H1 (cell line): ENCODE measurements at regions not wholly inside any gene's neighbourhood (a gene's known extent, or its start where the extent isn't known, plus 50 kb on each side); places are given as distances from the start of the nearest gene placed in this dataset.

ENCODE experiments used
- CTCF ChIA-PET: fragments of 300-600 bp; sonication (Branson Sonifier 250); formaldehyde crosslinking; loops from one replicate; lab custom pipeline; 2021; ENCODE audit not compliant: partially characterized antibody; lab: Charles Lee
- POLR2A ChIA-PET: fragments of 300-600 bp; sonication (Branson Sonifier 250); formaldehyde crosslinking; loops from one replicate; lab custom pipeline; 2021; ENCODE audit warnings: inconsistent platforms; ENCODE audit not compliant: partially characterized antibody; lab: Charles Lee
- DNase-seq, 2 experiments: peaks; one replicate each; pipeline versions ENCODE4 v3.0.0 to v3.0.0-alpha.2; 2010 to 2022; ENCODE audit warnings: low spot score in 2 of 2, low read depth in 1 of 2, mixed read lengths in 1 of 2
- FAIRE-seq: peaks from 2 replicates; lab custom pipeline; 2011; peaks lifted over from hg19 to GRCh38; lab: Jason Lieb, UNC
- H2AFZ ChIP-seq: 2 replicates; pipeline ENCODE4 v1.8.1; 2012; ENCODE audit warnings: low read length, inconsistent platforms
- H2AK5ac ChIP-seq: 2 replicates; pipeline ENCODE4 v1.6.1; 2013; ENCODE audit warnings: low read depth, low read length
- H2BK120ac ChIP-seq: replicated peaks from 2 replicates; pipeline ENCODE3; 2013; ENCODE audit warnings: low read depth, low read length, inconsistent platforms
- H2BK12ac ChIP-seq: 2 replicates; pipeline ENCODE4 v1.6.1; 2013; ENCODE audit warnings: low read depth, low read length
- H2BK15ac ChIP-seq: 2 replicates; pipeline ENCODE4 v1.6.1; 2013; ENCODE audit warnings: low read length
- H2BK20ac ChIP-seq: 2 replicates; pipeline ENCODE4 v1.6.1; 2013; ENCODE audit warnings: low read length
- H2BK5ac ChIP-seq: 2 replicates; pipeline ENCODE4 v1.6.1; 2013; ENCODE audit warnings: low read depth, low read length
- H3K14ac ChIP-seq: 2 replicates; pipeline ENCODE4 v1.6.1; 2013; ENCODE audit warnings: inconsistent platforms; ENCODE audit not compliant: insufficient read length
- H3K18ac ChIP-seq: 2 replicates; pipeline ENCODE4 v1.6.1; 2013; ENCODE audit warnings: low read length; ENCODE audit errors: extremely low read depth
- H3K23ac ChIP-seq: 2 replicates; pipeline ENCODE4 v1.6.1; 2013; ENCODE audit warnings: inconsistent platforms; ENCODE audit not compliant: insufficient read length
- H3K23me2 ChIP-seq: 2 replicates; pipeline ENCODE4 v1.6.1; 2013; ENCODE audit warnings: low read depth, low read length
- H3K27ac ChIP-seq: 2 replicates; pipeline ENCODE4 v1.6.1; 2011; ENCODE audit warnings: low read depth, low read length, inconsistent platforms
- H3K27me3 ChIP-seq, 4 experiments: replicated peaks in 1 of 4; 1 replicate in 1 of 4; 2 replicates in 3 of 4; pipeline versions ENCODE4 v1.6.1 to v1.8.1; 2011 to 2013; ENCODE audit warnings: low read length in 3 of 4, mild to moderate bottlenecking in 3 of 4, inconsistent platforms in 2 of 4, mixed read lengths in 2 of 4, moderate library complexity in 1 of 4; ENCODE audit not compliant: control insufficient read depth in 3 of 4, insufficient read depth in 3 of 4; ENCODE audit errors: extremely low read depth in 1 of 4
- H3K36me3 ChIP-seq, 4 experiments: 2 replicates each; pipeline versions ENCODE4 v1.6.1 to v1.8.1; 2011 to 2013; ENCODE audit warnings: mild to moderate bottlenecking in 4 of 4, low read length in 3 of 4, moderate library complexity in 2 of 4, control low read depth in 1 of 4, inconsistent platforms in 1 of 4; ENCODE audit not compliant: insufficient read depth in 4 of 4, control insufficient read depth in 2 of 4
- H3K4ac ChIP-seq: replicated peaks from 2 replicates; pipeline ENCODE3; 2013; ENCODE audit warnings: low read length, low read depth, mixed read lengths, inconsistent platforms; ENCODE audit not compliant: insufficient read length
- H3K4me1 ChIP-seq, 4 experiments: replicated peaks in 1 of 4; 1 replicate in 1 of 4; 2 replicates in 3 of 4; pipeline versions ENCODE4 v1.6.1 to v1.8.1; 2011 to 2013; ENCODE audit warnings: low read length in 3 of 4, inconsistent platforms in 2 of 4, mixed read lengths in 1 of 4; ENCODE audit not compliant: insufficient read depth in 4 of 4, control insufficient read depth in 3 of 4
- H3K4me2 ChIP-seq, 2 experiments: 2 replicates each; pipeline versions ENCODE4 v1.6.1 to v1.8.1; 2011 to 2013; ENCODE audit warnings: low read depth in 2 of 2, low read length in 2 of 2, control low read depth in 1 of 2, inconsistent platforms in 1 of 2, mild to moderate bottlenecking in 1 of 2; ENCODE audit not compliant: insufficient read depth in 1 of 2
- H3K4me3 ChIP-seq, 4 experiments: fragments of 200-600, 300-600 bp in 1 of 4; sonication (generic), shearing (Covaris generic), sonication (Bioruptor Twin) in 1 of 4; 2 replicates each; pipeline versions ENCODE4 v1.5.1 to v1.8.1; 2011 to 2016; ENCODE audit warnings: low read length in 4 of 4, low read depth in 3 of 4, control low read depth in 2 of 4, inconsistent platforms in 2 of 4, mild to moderate bottlenecking in 2 of 4, mixed read lengths in 1 of 4, moderate library complexity in 1 of 4; ENCODE audit not compliant: insufficient read depth in 2 of 4; ENCODE audit errors: extremely low read depth in 1 of 4
- H3K56ac ChIP-seq: replicated peaks from 2 replicates; pipeline ENCODE3; 2013; ENCODE audit warnings: low read depth, mild to moderate bottlenecking, mixed read lengths, low read length, inconsistent platforms; ENCODE audit not compliant: insufficient read length
- H3K79me1 ChIP-seq: 2 replicates; pipeline ENCODE4 v1.6.1; 2013; ENCODE audit warnings: low read depth, low read length, control low read depth
- H3K79me2 ChIP-seq, 2 experiments: 2 replicates each; pipeline versions ENCODE4 v1.6.1 to v1.8.1; 2012 to 2013; ENCODE audit warnings: low read length in 2 of 2, mild to moderate bottlenecking in 2 of 2, inconsistent platforms in 1 of 2; ENCODE audit not compliant: insufficient read depth in 2 of 2, control insufficient read depth in 1 of 2
- H3K9ac ChIP-seq, 4 experiments: replicated peaks in 1 of 4; 1 replicate in 1 of 4; 2 replicates in 3 of 4; pipeline versions ENCODE4 v1.6.1 to v1.8.1; 2011 to 2013; ENCODE audit warnings: low read depth in 3 of 4, low read length in 3 of 4, control low read depth in 2 of 4, mild to moderate bottlenecking in 2 of 4, moderate library complexity in 2 of 4, inconsistent platforms in 1 of 4; ENCODE audit errors: extremely low read depth in 1 of 4
- H3K9me3 ChIP-seq, 2 experiments: 2 replicates each; pipeline versions ENCODE4 v1.6.1 to v1.8.1; 2012 to 2013; ENCODE audit warnings: mild to moderate bottlenecking in 2 of 2, moderate library complexity in 2 of 2, control low read depth in 1 of 2, inconsistent platforms in 1 of 2, low read depth in 1 of 2, low read length in 1 of 2, mixed read lengths in 1 of 2; ENCODE audit not compliant: insufficient read depth in 2 of 2
- H4K20me1 ChIP-seq, 2 experiments: replicated peaks in 1 of 2; 2 replicates each; pipeline versions ENCODE3 to v1.8.1; 2011 to 2013; ENCODE audit warnings: inconsistent platforms in 2 of 2, low read length in 2 of 2, mild to moderate bottlenecking in 1 of 2; ENCODE audit not compliant: insufficient read depth in 2 of 2, control insufficient read depth in 1 of 2
- H4K5ac ChIP-seq: 2 replicates; pipeline ENCODE4 v1.6.1; 2013; ENCODE audit warnings: low read length, low read depth, mixed read lengths, inconsistent platforms; ENCODE audit not compliant: insufficient read length
- H4K8ac ChIP-seq: 2 replicates; pipeline ENCODE4 v1.8.0; 2013; ENCODE audit warnings: mild to moderate bottlenecking, moderate library complexity, low read length, inconsistent platforms; ENCODE audit not compliant: insufficient read depth; ENCODE audit errors: extremely low read depth
- H4K91ac ChIP-seq: replicated peaks from 2 replicates; pipeline ENCODE3; 2013; ENCODE audit warnings: low read length, mixed read lengths, inconsistent platforms; ENCODE audit not compliant: insufficient read length
- CHD1 ChIP-seq: IDR thresholded peaks from 2 replicates; pipeline ENCODE4 v1.6.1; 2012; ENCODE audit warnings: low read depth, low read length, improper control_type of control experiment
- CHD2 ChIP-seq: IDR thresholded peaks from 2 replicates; pipeline ENCODE4 v1.6.1; 2012; ENCODE audit warnings: low read length, improper control_type of control experiment
- CTCF ChIP-seq, 3 experiments: IDR thresholded peaks; 1 replicate in 2 of 3; 2 replicates in 1 of 3; pipeline versions ENCODE4 v1.5.1 to v1.6.1; 2011; ENCODE audit warnings: low read length in 3 of 3, mild to moderate bottlenecking in 3 of 3, inconsistent platforms in 2 of 3, low read depth in 1 of 3, moderate library complexity in 1 of 3; ENCODE audit not compliant: insufficient read depth in 1 of 3; ENCODE audit errors: control extremely low read depth in 1 of 3
- EZH2 ChIP-seq: fragments of 200-600 bp; sonication (generic); IDR thresholded peaks from 2 replicates; pipeline ENCODE4 v1.7.1; 2012; ENCODE audit warnings: low read depth, mild to moderate bottlenecking, moderate library complexity, low read length, inconsistent platforms; ENCODE audit not compliant: severe bottlenecking
- JUN ChIP-seq: IDR thresholded peaks from 2 replicates; pipeline ENCODE4 v1.6.1; 2011; ENCODE audit warnings: low read depth, mild to moderate bottlenecking, improper control_type of control experiment, low read length
- SP2 ChIP-seq: IDR thresholded peaks from 2 replicates; pipeline ENCODE4 v1.6.1; 2012; ENCODE audit warnings: mild to moderate bottlenecking, low read length, inconsistent platforms
- TAF7 ChIP-seq: optimal IDR thresholded peaks from 2 replicates; pipeline ENCODE3; 2011; ENCODE audit warnings: low read depth, mild to moderate bottlenecking, inconsistent platforms, low read length, moderate library complexity, borderline replicate concordance
- TBP ChIP-seq: IDR thresholded peaks from 2 replicates; pipeline ENCODE4 v1.6.1; 2011; ENCODE audit warnings: low read depth, low read length, improper control_type of control experiment
- TEAD4 ChIP-seq: IDR thresholded peaks from 2 replicates; pipeline ENCODE4 v1.6.1; 2012; ENCODE audit warnings: low read depth, low read length, inconsistent platforms, mixed read lengths
- WGBS, 2 experiments: shearing (Covaris generic) in 1 of 2; methylation state at CpG; one replicate each; pipeline versions ENCODE4 v1.1.6 to v1.1.7; 2013 to 2015; ENCODE audit warnings: low lambda C conversion rate in 2 of 2, mixed read lengths in 2 of 2, inconsistent platforms in 1 of 2, low coverage in 1 of 2, missing lambda C conversion rate in 1 of 2; ENCODE audit not compliant: insufficient replicate concordance in 2 of 2, insufficient coverage in 1 of 2, insufficient read length in 1 of 2; ENCODE audit errors: extremely low coverage in 1 of 2, missing lambda C conversion rate in 1 of 2; 5-methylcytosine and 5-hydroxymethylcytosine counted together

- Histone ChIP-seq H3K4me2 (no peak overlapping the region), H4K91ac (no peak overlapping the region), H2AFZ (no peak overlapping the region), H3K9me3 (peaks cover 3 to 17% of the 10 kb centered on the region in 2 experiments; a peak in 3 of 4 replicates), H3K4ac (no peak overlapping the region), H3K23ac (no peak overlapping the region), H3K79me2 (no peaks in the 10 kb centered on the region), H2BK12ac (no peak overlapping the region), H4K5ac (no peak overlapping the region), H2BK15ac (no peak overlapping the region), H4K8ac (no peak overlapping the region), H3K27me3 (no peaks in the 10 kb centered on the region; a peak in 1 of 7 replicates), H2AK5ac (no peak overlapping the region), H3K27ac (no peak overlapping the region), H3K79me1 (no peaks in the 10 kb centered on the region), H3K4me3 (no peak overlapping the region), H3K4me1 (no peaks in the 10 kb centered on the region), H2BK5ac (no peak overlapping the region), H3K14ac (no peak overlapping the region), H2BK120ac (no peak overlapping the region), H4K20me1 (no peaks in the 10 kb centered on the region), H3K18ac (no peak overlapping the region), H3K23me2 (no peaks in the 10 kb centered on the region), H3K9ac (no peak overlapping the region), H2BK20ac (no peak overlapping the region), H3K36me3 (no peaks in the 10 kb centered on the region; a peak in 1 of 8 replicates), H3K56ac (no peak overlapping the region)
- POLR2A ChIA-PET = no interaction called here
- TF ChIP-seq TBP = no peak
- no peak for TF ChIP-seq SP2
- no peak for TF ChIP-seq TEAD4
- TF ChIP-seq CHD1 = no peak
- TF ChIP-seq EZH2 = no peak
- TF ChIP-seq CHD2 = no peak
- no peak for TF ChIP-seq JUN
- TF ChIP-seq CTCF (IDR thresholded peaks at IDR 0.05; ENCODE audit: control extremely low read depth in 1 of 3, insufficient read depth in 1 of 3, low read depth in 1 of 3, low read length in 3 of 3) = no peak
- no peak for TF ChIP-seq TAF7
- CTCF ChIA-PET = interaction anchor here (0.6 to 1.6 kb wide), 5 partner anchors 10 to 1048 kb away, joined by 3 to 4 read pairs (median 3); no protein-coding TSS in a partner anchor
- 94% methylated on average over 2 of the region's 2 CpGs; no CpG with 5 or more reads in 1 of the 2 experiments for WGBS, 2 experiments
- DNase-seq = no peak
- no peak for FAIRE-seq
Measured at GRCh38 chr15:69712991-69713390, 260.4 kb downstream of the RPLP1 start.
